ENCODE measurements at regions not wholly inside any gene's neighbourhood (a gene's known extent, or its start where the extent isn't known, plus 50 kb on each side); places are given as distances from the start of the nearest gene placed in this dataset.
"Not testable (repeated sequence)": the region's sequence is repeated elsewhere in the genome, so short reads cannot be mapped to it uniquely, and the experiment has no call there.

DNA sequence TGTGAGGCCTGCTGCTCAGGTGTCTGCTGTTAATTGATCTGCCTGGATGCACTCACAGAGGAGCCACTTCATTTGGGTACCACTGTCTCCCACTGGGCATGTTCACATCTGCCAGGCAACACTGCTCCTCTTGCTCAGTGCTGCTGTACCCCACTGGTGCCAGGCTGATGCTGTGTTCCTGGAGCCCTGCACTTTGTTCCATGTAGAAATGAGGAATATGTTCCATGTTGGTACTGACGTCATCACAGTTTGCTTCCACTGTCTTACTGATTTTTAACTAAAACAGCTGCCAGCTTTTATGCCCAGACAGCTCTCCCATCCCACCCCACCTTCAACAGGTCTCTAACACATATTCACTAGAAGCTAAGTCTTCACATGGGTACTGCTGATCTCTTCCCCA, 355.7 kb downstream of the LRRC70 start:
- no peak for DNase-seq
- Mint-ChIP-seq H3K27ac (no peak overlapping the region), H3K4me3 (no peak overlapping the region), H3K9me3 (no peaks in the 10 kb centered on the region), H3K4me1 (ENCODE audit: low read depth) (no peaks in the 10 kb centered on the region), H3K27me3 (no peaks in the 10 kb centered on the region), H3K36me3 (ENCODE audit: low read depth) (no peaks in the 10 kb centered on the region)

DNA sequence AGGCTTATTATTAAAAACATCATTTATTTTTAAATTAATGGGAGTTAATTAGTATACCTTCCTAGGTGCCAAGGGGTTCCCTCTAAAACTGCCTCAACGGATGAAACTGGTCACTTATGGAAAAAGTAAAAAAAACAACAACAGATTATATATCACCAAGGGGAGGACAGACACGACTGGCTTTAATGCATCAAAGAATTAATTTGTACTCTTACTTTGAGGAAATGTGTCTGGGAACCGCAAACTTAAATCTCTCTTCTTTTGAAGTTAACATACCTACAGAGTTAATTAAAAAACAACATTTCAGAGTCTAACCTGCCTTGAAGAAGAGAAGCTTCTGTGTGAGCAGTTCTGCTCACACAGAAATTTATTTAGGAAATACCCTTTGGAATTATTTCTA, 354.6 kb downstream of the LRRC70 start:
- Mint-ChIP-seq H3K4me3 (no peak overlapping the region), H3K36me3 (ENCODE audit: low read depth) (no peaks in the 10 kb centered on the region), H3K27ac (no peak overlapping the region), H3K9me3 (no peaks in the 10 kb centered on the region), H3K4me1 (ENCODE audit: low read depth) (no peaks in the 10 kb centered on the region), H3K27me3 (no peaks in the 10 kb centered on the region)
- DNase-seq: no peak

DNA sequence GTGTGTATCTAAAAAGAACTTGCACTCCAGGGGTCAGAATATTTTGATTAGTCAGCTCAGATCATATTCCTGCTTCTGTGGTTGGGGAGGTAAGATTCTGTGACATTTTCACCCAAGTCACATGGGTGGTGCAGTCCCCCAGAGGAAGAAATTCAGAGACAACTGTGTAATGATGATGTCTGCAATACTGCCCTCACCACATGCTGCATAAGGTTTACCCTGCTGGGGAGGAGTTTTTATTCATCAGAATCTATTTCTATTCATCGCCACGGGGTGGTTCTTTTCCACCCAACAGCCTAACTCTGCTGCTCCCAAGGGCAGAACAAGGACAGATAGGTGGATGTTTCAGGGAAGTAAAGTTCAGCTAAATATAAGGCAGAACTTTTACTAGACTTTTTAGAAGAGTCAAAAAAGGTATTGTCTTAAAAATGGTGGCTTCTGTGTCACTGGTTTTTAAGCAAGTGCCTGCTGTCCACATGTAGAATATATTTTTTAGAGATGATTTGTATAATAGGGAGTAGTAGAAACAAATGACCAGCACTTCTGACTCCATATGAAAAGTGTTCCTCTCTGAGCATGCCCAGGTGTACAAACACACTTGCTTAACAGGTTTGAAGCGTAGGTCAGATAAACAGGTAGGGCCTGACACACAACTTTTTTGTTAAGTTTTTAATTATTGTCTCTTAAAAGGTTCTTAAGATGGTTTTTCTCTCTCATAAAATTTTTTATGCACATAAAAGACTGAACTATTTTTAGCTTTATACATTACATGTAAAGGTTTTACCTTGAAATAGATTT, 352.7 kb downstream of the LRRC70 start:
- H3K9me3 Mint-ChIP-seq: peaks cover 4% of the 10 kb centered on the region
- no peak overlapping the region for H3K4me3 Mint-ChIP-seq
- no peak overlapping the region for H3K27ac Mint-ChIP-seq

DNA sequence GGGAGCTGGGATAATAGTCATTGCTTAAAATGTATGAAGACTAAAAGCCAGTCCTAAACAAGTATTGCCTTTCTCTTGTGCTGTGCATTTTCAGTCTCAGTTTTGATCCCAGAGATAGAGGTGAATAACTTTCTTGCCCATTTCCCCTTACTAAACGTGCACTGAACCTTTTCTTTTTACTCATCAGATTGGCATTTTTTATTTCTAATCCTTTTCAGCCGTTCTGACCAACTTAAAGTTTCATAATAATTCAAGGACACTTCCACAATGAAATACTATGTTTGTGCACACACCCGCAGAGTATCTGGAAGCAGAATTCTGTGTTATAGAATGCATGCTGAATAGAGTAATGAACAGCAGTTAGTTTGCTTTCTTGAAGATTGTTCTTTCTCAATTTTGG, 343.6 kb downstream of the LRRC70 start:
- no peaks in the 10 kb centered on the region for H3K27me3 Mint-ChIP-seq
- DNase-seq: no peak
- H3K9me3 Mint-ChIP-seq: peaks cover 2% of the 10 kb centered on the region
- H3K4me1 Mint-ChIP-seq (ENCODE audit: low read depth): no peaks in the 10 kb centered on the region
- no peak overlapping the region for H3K4me3 Mint-ChIP-seq
- H3K27ac Mint-ChIP-seq: no peak overlapping the region
- no peaks in the 10 kb centered on the region for H3K36me3 Mint-ChIP-seq (ENCODE audit: low read depth)

More for the DNA sequence above, 352.7 kb downstream of the LRRC70 start:
- no peaks in the 10 kb centered on the region for H3K36me3 Mint-ChIP-seq (ENCODE audit: low read depth)
- no peaks in the 10 kb centered on the region for H3K27me3 Mint-ChIP-seq
- DNase-seq: no peak
- H3K4me1 Mint-ChIP-seq (ENCODE audit: low read depth): no peaks in the 10 kb centered on the region

DNA sequence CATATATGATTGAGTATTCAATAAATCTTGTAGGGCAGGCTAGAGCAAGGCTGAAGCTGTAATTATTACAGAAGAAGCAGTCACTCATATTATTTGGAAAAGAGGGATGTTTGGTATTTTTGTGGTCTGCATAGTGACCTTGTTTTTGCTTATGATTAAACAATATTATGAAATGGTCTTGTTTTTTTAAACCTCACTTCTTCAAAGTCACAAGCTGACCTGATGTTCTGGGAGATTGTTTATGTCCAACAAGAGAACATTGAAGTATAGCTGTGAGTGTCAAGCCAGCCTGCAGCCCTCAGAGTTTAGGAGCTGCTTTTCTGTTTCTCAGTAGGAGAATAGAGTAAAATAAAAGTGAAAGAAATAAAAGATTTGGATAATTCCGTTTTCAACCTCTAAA, 342.2 kb downstream of the LRRC70 start:
- no peaks in the 10 kb centered on the region for H3K36me3 Mint-ChIP-seq (ENCODE audit: low read depth)
- DNase-seq: no peak

DNA sequence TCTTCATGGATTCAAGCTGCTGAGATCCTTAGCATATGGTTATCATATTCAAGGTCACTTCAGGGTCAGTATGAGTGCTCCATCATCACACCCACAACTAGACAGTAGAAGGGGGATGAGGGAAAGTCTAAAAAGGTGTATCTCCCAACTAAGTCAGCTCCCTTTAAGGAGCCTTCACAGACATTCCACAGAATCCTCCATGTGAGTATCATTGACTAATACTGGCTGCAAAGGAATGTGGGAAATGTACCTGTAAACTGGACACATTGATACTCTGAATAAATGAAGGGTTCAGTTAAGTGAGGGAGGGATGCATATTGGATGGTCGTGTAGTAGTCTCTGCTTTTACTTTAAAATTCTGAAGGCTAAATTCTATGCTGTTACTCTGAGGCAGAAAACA, 330.7 kb downstream of the LRRC70 start:
- Mint-ChIP-seq H3K9me3 (peaks cover 13% of the 10 kb centered on the region), H3K27me3 (no peaks in the 10 kb centered on the region), H3K4me1 (ENCODE audit: low read depth) (no peaks in the 10 kb centered on the region), H3K4me3 (no peak overlapping the region), H3K27ac (no peak overlapping the region), H3K36me3 (ENCODE audit: low read depth) (no peaks in the 10 kb centered on the region)
- DNase-seq: no peak

More for the DNA sequence above, 342.2 kb downstream of the LRRC70 start:
- H3K27me3 Mint-ChIP-seq: no peaks in the 10 kb centered on the region
- H3K4me1 Mint-ChIP-seq (ENCODE audit: low read depth): no peaks in the 10 kb centered on the region
- no peaks in the 10 kb centered on the region for H3K9me3 Mint-ChIP-seq
- H3K27ac Mint-ChIP-seq: no peak overlapping the region
- H3K4me3 Mint-ChIP-seq: no peak overlapping the region

DNA sequence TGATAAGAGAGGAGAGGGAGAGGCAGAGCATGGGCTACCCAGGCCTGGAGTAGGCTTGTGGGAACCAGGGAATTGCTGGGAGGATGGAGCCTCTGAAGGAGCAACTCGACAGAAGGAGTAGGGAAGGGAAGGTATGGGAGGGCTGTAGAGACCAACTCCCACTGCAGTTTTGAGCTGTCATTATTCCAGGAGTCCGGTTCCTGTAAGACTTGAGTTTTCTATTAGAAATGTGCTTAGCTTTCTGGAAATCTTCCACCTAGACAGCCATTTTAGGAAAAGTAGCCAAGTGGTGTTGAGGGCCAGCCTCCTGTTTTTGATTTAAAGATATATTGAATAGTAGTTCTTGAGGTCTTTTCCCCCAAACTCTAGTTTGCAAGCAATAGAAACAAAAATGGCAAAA, 323.5 kb downstream of the LRRC70 start:
- Mint-ChIP-seq H3K27me3 (no peaks in the 10 kb centered on the region), H3K4me3 (no peak overlapping the region), H3K9me3 (peaks cover 2% of the 10 kb centered on the region), H3K36me3 (ENCODE audit: low read depth) (no peaks in the 10 kb centered on the region), H3K4me1 (ENCODE audit: low read depth) (no peaks in the 10 kb centered on the region), H3K27ac (no peak overlapping the region)
- no peak for DNase-seq

DNA sequence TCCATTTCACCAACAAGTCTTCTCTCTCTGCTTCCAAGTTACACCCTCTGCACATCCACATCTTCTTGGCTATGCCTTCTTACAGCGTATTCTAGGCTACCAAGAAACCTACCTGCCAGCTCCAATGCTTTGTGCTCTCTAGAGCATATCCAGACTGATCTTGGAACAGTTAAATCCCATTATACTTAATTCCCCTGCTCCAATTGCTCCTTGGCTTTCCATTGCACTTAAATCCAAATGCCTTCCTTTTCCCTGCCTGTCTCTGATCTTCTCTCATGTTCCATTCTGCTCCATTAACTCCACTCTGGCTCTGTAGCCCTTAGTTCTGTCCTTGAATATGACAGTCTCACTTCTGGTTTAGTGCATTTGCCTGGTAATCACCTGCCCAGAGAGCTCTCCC, 322.4 kb downstream of the LRRC70 start:
- no peaks in the 10 kb centered on the region for H3K27me3 Mint-ChIP-seq

DNA sequence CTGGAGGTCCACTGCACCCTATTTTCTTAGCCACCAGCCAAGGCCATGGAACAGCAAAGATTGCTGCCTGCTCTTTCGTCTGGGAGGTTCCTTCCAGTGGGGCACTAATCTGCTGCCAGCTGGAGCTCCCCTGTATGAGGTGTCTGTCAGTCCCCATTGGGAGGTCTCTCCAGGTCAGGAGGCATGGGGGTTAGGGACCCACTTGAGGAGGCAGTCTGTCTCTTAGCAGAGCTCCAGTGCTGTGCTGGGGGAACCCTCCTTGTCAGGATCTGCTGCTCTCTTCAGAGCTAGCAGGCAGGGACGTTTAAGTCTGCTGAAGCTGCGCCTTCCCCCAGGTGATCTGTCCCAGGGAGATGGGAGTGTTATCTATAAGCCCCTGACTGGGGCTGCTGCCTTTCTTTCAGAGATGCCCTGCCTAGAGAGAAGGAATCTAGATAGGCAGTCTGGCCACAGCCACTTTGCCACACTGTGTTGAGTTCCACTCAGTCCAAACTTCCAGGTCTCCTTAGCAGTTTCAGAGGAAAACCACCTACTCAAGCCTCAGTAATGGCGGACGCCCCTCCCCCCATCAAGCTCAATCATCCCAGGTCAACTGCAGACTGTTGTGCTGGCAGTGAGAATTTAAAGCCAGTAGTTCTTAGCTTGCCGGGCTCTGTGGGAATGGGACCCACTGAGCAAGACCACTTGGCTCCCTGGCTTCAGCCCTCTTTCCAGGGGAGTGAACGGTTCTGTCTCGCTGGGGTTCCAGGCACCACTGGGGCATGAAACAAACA, 317.7 kb downstream of the LRRC70 start:
- H3K4me3 Mint-ChIP-seq: no peak overlapping the region
- H3K27me3 Mint-ChIP-seq: no peaks in the 10 kb centered on the region
- no peak for DNase-seq
- H3K36me3 Mint-ChIP-seq (ENCODE audit: low read depth): no peaks in the 10 kb centered on the region
- H3K9me3 Mint-ChIP-seq: no peaks in the 10 kb centered on the region
- no peak overlapping the region for H3K27ac Mint-ChIP-seq
- no peaks in the 10 kb centered on the region for H3K4me1 Mint-ChIP-seq (ENCODE audit: low read depth)

More for the DNA sequence above, 322.4 kb downstream of the LRRC70 start:
- no peak for DNase-seq
- Mint-ChIP-seq H3K9me3 (peaks cover 2% of the 10 kb centered on the region), H3K36me3 (ENCODE audit: low read depth) (no peaks in the 10 kb centered on the region), H3K4me1 (ENCODE audit: low read depth) (no peaks in the 10 kb centered on the region), H3K4me3 (no peak overlapping the region), H3K27ac (no peak overlapping the region)

DNA sequence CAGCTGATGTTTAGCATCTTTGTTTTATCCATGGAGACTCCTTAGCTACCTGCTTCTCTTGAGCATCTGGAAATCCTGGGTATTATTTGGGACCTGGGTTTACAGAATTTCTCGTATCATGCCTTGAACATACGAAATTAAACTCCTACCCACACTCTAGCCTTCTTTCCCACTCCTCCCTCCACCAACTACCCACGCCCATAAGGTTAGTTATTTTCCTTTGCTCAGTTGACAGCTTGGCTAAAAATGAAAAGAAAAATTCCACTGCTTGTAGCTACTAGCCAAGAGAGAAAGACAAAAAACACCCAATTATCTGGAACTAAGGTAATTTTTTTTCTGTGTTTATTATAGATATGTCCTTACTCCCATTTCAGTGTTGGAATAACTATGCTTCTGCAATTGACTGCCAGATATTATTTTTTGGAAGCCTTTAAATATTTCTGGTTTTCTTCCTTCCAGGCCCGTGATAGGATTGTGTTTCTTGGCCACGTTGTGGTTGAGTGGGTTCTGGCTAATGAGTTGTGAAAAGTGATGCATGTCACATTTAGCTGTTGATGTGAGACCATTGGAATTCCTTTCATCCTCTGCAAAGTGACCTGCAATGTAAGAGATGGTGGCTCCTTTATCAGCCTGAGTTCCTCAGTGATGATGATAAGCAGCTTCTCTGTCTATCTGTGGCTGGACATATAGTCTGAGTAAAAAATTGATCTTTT, 308.1 kb downstream of the LRRC70 start:
- H3K4me3 Mint-ChIP-seq: no peak overlapping the region
- H3K27ac Mint-ChIP-seq: no peak overlapping the region
- H3K9me3 Mint-ChIP-seq: no peaks in the 10 kb centered on the region
- H3K27me3 Mint-ChIP-seq: no peaks in the 10 kb centered on the region
- no peak for DNase-seq
- no peaks in the 10 kb centered on the region for H3K4me1 Mint-ChIP-seq (ENCODE audit: low read depth)
- no peaks in the 10 kb centered on the region for H3K36me3 Mint-ChIP-seq (ENCODE audit: low read depth)

DNA sequence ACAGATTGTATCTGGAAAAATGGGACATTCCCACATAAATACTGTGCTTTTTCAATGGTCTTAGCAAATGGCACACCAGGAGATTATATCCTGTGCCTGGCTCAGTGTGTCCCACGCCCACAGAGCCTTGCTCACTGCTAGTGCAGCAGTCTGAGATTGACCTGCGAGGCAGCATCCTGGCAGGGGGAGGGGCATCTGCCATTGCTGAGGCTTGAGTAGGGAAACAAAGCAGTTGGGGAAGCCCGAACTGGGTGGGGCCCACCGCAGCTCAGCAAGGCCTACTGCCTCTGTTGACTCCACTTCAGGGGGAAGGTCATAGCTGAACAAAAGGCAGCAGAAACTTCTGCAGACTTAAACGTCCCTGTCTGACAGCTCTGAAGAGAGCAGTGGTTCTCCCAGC, 258.7 kb downstream of the LRRC70 start:
- H3K4me1 Mint-ChIP-seq (ENCODE audit: low read depth); H3K4me3 Mint-ChIP-seq; H3K27ac Mint-ChIP-seq; H3K27me3 Mint-ChIP-seq; DNase-seq; H3K36me3 Mint-ChIP-seq (ENCODE audit: low read depth): not testable (repeated sequence)
- H3K9me3 Mint-ChIP-seq: peaks cover 25% of the 10 kb centered on the region

DNA sequence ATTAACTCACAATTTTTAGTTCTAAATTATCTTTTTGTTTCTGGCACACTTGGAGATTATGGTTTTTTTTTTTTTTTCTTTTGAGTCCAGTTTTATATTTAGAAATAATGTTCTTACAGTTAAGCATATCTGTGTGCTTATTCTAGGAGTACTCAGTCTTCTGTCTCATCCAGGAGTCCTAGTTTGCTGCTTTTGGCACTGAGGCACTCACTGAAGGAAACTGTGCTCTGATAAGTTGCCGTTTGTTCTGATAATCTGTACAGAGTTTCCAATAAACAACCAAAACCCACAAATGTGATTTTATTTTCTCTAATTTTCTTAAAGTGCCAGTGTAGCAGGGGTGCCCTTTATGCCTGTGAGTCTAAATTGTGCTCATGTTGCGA, 251.0 kb downstream of the LRRC70 start:
- H3K9me3 Mint-ChIP-seq: peaks cover 8% of the 10 kb centered on the region
- H3K27me3 Mint-ChIP-seq: peaks cover 2% of the 10 kb centered on the region
- H3K36me3 Mint-ChIP-seq (ENCODE audit: low read depth): no peaks in the 10 kb centered on the region
- no peak overlapping the region for H3K4me3 Mint-ChIP-seq
- no peak overlapping the region for H3K27ac Mint-ChIP-seq
- no peaks in the 10 kb centered on the region for H3K4me1 Mint-ChIP-seq (ENCODE audit: low read depth)
- DNase-seq: no peak

DNA sequence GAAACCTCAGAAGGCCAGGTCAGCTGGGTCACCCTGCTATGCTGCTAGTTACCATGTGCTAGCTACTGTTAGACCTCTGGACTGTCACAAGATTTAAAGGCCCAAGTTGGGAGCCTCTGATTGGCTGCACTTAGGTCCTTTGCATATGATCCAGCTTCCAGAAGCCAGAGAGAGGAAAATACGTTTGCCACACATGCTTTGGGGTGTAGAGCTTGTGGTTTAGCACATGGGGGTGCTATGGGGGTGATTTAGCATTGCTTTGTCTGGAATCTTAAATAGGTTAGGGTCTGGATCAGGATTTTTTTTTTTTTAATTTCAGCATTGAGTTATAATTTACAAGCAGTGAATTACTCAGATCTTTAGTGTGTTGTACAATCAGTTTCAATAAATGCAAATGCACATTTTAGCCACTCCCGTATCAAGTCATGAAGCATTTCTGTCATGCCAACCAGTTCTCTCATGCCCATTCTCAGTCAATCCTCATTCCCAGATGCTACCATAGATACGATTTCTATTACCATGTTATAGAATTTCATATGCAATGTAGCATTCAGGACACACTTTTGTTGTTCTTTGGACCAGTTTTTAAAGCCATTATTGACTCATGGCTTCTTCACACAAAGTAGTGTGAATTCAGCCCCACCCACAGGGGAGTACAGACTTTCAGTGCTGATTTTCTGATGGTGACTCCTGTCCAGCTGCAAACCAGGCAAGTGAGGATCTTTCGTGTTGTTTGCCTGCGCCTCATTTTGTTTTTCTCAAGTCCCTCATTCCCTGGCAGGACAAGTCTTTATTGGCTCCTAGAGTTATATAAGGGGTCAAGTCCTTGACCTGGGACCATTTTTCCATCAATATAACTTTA, 250.4 kb downstream of the LRRC70 start:
- H3K4me3 Mint-ChIP-seq: no peak overlapping the region
- no peaks in the 10 kb centered on the region for H3K27me3 Mint-ChIP-seq
- H3K4me1 Mint-ChIP-seq (ENCODE audit: low read depth): no peaks in the 10 kb centered on the region
- H3K9me3 Mint-ChIP-seq: peaks cover 5% of the 10 kb centered on the region
- H3K27ac Mint-ChIP-seq: no peak overlapping the region
- no peaks in the 10 kb centered on the region for H3K36me3 Mint-ChIP-seq (ENCODE audit: low read depth)
- no peak for DNase-seq

DNA sequence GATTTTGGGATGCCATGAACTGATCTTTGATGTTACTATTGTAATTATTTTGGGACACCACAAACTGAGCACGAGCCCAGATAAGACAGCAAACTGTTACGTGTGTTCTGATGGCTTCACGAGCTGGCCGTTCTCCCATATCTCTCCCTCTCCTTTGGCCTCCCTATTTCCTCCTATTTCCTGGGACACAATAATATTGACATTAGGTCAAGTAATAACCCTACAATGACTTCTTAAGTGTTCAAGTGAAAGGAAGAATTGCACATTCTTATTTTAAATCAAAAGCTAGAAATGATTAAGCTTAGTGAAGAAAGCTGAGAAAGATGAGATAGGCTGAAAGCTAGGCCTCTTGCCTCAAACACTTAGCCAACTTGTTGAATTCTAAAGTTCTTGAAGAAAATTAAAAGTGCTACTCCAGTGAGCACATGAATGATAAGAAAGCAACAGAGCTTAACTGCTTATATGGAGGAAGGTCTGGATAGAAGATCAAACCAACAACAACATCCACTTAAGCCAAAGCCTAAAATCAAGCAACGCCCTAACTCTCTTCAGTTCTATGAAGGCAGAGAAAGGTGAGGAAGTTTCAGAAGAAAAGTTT, 247.1 kb downstream of the LRRC70 start:
- no peaks in the 10 kb centered on the region for H3K9me3 Mint-ChIP-seq
- no peak for DNase-seq
- H3K27ac Mint-ChIP-seq: no peak overlapping the region
- no peaks in the 10 kb centered on the region for H3K27me3 Mint-ChIP-seq
- no peaks in the 10 kb centered on the region for H3K36me3 Mint-ChIP-seq (ENCODE audit: low read depth)
- H3K4me1 Mint-ChIP-seq (ENCODE audit: low read depth): no peaks in the 10 kb centered on the region
- no peak overlapping the region for H3K4me3 Mint-ChIP-seq
